ENCODE measurements at regions not wholly inside any gene's neighbourhood (a gene's known extent, or its start where the extent isn't known, plus 50 kb on each side); places are given as distances from the start of the nearest gene placed in this dataset.

DNA sequence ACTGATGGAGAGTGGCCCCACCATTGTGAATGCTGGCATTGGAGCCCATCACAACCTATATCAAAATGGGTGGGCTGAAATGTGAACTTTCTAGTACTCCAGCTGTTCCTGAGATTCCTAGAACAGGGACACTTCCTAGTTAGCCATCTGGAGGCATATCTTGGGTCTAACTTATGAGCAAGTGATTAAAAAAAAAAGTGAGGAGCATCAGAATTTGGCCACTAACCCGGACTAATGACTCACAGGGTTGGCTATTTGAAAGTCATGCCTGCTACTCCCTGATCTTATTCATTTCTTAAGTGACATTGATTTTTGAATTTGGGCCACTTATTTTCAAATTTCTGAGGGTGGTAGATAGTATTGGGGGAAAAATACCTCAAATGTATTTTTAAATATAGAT lies 216.6 kb downstream of the HRH4 start:
- DNase-seq, result no peak

DNA sequence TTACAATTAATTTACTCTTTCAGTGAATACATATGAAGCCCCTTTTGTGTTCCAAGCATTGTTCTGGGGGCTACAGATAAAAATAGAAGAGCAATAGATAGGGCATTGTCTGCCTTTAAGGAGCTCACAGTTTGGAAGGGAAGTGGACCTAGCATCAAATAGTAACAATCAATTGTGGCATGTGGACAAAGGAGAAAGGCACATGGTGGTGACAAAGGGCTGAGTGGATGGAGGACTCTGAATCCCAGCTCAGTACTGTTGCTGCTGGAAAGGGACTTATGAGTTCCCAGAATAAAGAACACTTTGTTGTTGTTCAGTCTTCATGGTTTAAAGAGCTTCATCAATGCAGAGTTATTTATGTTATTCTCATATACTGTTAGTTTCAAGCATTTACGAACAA lies 217.7 kb downstream of the HRH4 start:
- DNase-seq, result no peak

DNA sequence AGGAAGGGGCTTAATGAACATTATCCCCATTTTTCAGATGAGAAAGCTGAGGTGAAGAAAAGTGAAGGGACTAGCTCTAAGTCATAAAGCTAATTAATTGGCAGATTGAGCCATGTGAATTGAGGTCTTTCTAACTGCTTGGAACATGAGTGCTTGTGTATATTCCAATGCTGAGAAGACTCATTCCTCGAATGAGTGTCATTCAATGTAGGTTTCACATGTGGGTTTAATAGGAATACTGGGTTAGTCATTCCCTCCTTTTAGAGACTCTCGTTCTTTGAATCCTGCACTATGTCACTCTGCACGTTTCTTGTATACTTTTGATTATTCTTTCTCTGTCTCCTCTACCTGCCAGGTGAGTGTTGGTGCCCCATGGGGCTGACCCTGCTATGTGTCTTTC lies 218.2 kb downstream of the HRH4 start:
- DNase-seq, result no peak

DNA sequence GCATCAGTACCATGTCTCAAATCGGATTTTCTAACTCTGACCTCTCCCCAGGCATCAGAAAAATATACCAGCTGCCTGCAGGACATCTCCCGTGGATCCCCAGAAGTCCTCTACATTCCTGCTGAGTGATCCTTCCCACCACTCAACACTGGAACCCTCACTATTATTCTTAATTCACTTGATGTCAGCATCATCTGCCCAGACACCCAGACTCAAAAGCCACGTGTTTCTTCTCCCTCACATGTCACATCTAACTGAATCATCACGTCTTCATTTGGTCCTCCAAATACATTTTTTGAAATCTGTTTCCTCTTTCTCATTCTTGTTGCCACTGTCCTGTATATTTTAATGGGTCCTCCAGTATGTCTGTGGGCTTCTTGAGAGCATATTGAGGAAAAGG lies 218.6 kb downstream of the HRH4 start:
- DNase-seq, result no peak

DNA sequence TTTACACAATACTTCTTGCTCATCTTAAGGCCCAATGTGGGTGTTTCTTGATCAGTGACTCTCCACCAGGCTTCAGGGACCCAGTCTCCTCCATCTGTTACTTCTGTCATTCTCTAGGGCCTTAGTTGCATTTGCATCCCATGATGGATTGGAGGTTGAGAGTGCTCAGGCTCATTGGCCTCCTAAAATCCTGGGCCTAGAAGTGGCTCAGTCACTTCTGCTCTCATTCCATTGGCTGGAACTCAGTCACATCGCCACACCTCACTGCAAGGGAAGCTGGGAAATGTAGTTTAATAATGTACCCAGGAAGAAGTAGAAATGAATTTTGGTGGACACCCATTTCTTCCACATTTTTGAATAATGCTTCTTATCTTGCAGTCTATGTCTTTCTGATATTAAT lies 223.5 kb downstream of the HRH4 start:
- no peak for DNase-seq

DNA sequence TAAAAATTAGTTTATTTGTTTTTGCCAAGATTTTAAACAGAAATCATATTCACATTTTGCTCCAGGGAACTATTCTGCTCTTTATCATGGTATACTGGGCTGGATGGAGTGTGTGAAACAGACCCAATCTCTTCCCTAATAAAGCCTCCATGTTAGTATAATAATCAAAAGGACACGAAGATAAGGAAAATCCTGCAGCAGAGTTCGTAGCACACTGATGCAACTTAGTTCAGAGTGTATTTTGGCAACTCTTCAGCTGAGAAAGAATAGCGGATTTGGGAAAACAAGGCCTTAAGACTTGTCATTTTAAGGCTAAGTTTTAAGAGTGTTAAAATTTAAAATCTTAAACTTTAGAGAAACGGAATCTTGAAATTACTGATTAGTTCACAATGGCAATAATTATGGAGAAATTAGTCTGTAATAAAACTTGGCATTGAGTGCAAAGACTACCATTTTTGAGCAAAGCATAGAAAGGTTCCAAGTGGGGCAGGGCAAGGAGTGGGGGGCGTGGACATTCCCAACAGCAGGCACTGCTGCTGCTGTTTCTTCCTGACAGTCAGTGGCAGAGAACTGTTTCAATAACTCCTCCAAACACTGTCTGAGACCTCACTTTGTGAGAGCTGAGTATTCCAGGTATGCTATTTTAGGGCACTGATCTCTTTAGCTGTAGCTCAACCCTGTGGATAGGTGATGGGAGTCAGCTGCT lies 225.0 kb downstream of the HRH4 start:
- no peak for DNase-seq

DNA sequence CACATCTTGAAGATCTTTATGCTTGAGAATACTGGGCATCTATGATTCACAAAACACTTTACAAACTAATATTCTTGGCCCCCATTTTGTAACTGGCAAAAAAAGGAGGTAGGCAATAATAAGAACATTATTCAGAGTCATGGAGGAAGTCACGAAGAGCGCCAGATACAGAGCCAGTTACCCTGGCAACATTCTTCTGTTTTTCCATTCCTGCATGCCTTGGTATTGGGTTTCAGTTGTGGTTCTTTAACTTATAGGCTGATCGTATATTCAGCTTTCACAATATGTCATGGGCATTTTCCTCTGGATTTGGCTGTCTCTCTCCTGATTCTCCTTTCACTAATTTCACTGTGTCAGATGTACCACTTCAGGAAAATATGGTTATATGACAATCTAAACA lies 234.7 kb downstream of the HRH4 start:
- no peak for DNase-seq

DNA sequence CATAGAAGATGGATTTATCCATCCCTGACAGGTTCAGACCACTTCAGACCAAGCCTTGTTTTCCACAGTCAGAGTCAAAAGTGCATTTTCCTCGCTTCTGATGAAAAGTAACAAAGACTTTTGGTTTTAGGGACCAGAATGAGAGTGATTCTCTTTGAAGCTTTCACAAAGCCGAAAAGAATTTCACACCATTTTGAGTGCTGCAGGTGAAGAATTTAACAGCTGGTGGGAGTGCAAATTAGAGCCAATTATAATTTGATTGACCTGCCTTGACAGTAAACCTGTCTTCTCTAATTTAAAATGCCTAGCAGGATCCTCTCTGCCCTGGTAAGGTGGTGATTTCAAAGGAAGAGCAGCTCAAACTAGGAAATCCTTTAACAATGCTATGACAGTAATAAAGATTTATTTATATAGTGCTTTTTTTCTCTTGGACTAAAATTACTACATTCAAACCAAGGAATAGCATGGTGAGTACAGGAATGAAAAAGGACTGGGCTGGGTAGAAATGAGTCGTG lies 241.6 kb downstream of the HRH4 start:
- no peak for DNase-seq

DNA sequence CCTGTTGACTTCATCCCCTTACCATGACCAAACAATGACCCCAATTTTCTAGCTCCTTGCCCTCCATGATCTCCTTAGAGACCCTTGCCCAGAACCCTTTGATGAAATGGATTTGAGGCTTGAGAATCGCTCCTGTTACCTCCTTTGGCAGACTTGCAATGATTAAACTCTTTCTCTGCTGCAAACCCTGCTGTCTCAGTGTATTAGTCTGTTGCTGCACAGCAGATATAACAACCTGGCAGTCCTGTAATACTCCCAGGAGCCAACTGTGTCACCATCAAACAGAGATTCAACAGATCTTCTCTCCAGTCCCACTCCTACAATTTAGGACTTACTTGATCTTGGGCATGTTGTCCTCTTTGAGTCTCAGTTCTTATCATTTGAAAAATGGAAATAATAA lies 242.9 kb downstream of the HRH4 start:
- DNase-seq, result no peak

DNA sequence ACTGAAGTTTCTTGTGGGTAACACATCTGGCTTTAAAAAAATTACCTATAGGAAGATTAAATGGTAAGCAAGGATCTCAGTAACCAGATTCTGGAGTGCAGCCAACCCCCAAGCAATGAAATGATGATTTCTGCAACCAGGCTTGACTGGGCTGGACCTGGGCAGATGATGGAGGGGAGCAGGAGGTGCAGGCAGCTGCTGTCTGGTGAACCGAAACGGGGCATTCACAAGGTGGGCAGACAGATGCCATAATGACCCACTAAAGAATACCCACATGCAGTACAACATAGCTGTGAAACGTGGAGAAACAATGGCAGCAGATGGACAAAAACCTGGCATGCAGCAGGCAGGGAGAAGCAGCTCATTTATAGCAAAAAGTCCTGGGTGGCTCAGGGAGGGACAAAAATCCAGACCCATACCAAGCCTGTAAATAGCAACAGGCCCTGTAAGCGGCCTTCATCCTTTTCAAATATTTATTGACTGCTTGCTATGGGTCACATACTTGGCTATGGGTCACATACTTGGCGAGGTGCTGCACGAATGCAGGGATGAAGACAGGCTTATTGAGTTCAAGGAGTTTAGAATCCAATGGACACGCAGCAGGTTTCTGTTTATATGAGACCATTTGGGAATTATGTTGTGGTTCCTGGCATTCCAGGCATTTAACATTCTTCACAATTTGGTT lies 244.7 kb downstream of the HRH4 start:
- DNase-seq, result no peak

DNA sequence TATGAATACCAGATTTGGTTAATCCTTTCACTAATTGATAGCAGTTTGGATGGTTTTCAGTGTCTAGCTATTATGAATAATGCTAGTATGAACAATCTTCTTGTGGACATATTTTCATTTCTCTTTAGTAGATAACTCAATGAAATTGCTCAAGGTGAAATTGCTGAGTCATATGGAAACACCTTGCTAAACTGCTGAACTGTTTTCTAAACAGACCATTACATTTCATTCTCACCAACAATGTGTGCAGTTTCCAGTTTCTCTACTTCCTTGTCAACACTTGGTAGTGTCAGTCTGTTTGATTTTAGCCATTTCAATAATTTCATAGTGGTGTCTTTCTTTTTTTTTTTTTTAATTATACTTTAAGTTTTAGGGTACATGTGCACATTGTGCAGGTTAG lies 250.0 kb downstream of the HRH4 start:
- DNase-seq, result no peak

DNA sequence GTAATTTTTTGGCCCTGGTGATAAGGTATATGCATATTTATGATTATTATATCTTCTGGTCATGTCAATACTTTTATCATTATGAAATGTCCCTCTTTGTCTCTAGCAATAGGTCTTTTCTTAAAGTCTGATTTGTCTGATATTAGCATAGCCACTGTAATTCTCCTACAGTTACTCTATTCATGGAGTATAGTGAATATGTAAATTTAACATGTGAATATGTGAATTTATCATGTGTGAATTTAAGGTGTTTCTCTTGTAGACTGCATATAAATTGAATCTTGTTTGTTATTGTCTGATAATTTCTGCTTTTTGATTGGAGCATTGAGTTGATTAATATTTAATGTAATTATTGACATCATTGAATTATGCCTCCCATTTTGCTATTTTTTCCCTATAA lies 259.4 kb downstream of the HRH4 start:
- no peak for DNase-seq

DNA sequence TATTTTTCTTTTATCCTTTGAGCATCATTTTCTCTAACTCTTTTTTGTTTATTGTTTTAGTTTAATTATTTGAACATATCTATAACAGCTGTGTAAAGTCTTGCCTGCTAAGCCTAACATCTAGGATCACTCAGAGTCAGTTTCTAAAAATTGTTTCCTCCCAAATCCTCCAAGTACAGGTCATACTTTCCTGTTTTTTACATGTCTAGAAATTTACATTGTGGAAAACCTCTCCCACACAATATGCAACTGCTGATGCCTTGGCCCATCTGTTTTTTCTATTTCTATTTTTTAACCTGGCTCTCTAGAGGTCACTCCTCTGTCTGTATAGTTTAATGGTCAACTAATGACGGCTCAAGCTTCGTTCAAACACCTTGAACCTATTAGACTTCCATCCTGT lies 261.0 kb downstream of the HRH4 start:
- no peak for DNase-seq

DNA sequence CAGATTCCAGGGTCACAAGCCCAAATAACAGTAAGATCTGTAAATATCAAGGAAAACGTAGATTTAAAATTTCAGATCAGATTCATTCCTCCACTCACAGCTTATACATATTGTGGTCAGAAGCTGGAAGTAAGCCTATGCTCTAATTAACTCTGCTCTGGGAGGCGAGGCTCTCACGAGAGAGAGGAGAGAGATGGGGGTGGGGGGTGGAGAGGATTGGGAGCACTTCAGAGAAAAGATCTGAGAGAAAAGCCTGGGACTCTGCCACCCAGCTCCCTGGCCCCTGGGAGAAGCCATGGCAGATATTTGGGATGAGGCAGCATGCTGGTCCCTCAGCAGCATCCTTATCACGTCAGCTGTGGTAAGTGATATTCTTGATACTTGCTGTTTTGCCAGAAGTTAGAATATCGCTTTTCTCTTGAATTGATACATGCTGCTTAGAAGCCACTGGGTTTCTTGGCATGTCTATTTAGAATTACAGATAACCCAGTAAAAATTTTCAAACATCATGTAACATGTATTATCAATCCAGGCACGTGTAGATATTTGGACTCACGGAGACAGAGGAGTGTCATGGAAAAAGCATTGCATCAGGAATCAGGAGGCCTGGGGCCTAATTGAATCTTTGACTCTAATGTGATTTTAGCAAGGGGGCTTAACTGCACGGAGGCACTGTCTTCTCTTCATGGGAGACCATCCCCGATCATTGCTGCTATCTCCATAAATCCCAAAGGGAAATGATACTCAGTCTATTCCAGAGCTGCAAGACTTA lies 265.4 kb downstream of the HRH4 start:
- DNase-seq, result no peak

DNA sequence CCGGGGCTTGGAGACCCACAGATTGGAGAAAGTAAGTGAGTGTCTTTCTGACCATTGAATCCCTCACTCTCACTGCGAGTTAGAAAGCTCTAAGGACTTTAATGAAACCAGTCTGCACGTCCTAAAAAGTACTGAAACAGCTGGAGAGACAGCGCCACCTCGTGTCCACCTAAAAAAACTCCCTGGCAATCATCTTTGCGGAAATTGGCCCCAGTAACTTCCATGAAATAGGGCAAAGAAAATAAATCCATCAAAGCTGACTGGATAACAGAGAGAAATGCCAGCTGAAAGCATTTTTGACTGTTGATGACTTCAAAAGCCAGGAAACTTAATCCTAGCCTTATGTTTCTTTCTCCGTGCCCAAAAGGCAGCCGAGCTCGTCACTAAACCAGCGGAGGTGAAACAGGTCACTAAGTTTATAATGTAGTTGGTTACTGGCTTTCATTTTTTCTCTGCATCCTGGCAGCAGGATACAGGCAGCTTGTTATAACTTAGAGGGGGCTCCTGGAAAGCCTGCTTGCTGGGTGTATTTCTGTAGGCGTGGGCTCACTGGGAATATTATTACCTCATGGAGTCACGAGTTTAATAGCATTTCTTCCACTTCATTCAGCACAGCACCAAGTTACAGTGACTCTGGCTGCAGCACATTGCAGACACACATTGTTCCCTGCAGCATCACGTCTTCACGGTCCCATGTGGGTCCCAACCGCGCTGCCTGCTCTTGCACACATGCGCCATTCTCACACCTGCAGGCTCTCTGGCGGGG lies 266.5 kb downstream of the HRH4 start:
- peak; percentile 52 for DNase-seq

DNA sequence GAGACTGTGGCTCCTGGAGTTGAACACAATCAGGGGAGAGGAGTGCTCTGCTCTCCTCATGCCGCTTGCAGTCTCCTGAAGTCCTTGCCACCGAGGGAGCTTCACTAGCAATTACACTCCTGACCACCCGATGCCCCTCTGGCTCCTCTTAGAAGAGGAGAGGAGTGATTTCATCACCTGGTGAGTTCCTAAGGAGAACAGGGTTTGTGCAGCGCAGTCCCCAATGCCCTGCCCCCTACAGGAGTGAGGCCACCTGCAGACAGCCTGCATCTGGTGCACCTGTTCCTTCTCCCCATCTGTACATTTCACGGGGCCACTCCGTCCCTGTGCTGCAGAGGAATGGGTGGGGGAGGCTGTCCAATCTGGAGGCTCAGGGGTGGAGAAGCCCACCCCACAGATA lies 267.2 kb downstream of the HRH4 start:
- DNase-seq, result no peak

DNA sequence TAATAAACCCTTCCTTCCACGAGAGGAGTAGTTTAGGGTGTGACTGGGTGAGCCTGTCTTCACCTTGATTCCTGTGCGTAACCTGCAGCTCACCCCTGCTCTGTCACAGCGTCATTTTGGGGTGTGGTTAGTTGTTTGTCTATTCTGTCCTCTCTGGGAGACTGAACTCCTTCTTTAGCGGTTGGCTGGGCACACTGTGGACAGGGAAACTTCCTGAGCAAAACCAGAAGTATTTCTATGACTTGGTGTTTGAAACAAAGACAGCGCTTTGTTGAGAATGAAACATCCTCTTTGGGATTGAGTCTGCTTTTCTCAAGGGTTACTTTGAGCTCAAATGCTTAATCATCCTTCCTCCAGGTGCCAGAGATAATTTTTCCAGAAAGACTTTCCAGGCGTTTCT lies 270.7 kb downstream of the HRH4 start:
- no peak for DNase-seq

DNA sequence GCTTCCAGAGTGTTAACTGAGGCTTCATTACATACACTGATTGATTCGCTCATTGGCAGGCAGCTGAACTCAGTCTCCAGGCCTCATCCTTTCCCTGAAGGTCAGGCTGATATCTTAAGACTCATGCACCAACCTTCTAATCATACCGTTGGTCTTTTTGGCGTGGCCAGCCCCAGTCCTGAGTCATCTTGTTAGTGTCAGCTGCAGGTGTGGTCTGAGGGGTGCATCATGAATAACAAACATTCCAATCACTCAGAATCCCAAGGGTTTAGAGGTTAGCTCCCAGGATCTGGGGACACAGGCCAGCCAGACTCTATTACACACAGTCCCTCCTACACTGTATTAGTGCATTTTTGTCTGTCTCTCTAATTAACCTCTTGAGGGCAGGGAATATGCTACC lies 271.5 kb downstream of the HRH4 start:
- DNase-seq, result no peak

DNA sequence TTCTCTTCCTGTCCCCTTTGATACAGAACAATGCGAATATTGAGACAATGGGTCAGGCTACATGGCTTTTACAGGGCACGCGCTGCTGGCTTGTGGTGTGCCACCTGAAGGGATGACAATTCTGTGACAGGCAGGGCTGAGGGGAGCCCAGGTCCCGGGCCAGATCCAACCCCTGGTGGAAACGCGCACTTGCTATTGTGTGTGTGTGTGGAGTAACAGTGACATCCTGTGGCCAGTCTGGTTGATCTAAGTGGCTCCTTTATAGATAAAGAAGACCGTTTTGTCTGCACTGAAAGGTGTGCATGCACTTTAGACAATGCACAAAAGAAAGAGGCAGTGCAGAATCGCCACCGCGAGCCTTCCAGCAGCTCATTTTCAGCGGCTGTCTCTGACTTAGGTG lies 273.6 kb downstream of the HRH4 start:
- no peak for DNase-seq

DNA sequence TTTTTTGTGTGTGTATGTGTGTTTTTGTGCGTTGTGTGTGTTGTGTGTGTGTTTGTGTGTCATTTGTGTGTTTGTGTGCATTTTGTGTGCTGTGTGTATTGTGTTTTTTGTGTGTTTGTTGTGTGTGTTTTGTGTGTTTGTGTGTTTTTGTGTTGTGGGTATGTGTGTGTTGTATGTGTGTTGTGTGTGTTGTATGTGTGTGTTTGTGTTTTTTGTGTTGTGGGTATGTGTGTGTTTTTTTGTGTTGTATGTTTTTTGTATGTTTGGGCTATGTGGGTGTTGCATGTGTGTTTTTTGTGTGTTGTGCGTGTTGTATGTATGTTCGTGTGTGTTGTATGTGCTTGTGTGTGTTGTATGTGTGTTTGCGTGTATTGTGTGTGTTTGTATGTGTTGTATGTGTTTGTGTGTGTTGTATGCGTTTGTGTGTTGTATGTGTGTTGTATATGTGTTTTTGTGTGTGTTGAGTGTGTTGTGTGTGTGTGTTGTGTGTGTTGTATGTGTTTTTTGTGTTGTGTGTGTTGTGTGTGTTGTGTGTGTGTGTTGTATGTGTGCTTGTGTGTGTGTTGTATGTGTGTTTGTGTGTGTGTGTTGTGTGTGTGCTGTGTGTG lies 275.3 kb downstream of the HRH4 start:
- DNase-seq, result no peak

DNA sequence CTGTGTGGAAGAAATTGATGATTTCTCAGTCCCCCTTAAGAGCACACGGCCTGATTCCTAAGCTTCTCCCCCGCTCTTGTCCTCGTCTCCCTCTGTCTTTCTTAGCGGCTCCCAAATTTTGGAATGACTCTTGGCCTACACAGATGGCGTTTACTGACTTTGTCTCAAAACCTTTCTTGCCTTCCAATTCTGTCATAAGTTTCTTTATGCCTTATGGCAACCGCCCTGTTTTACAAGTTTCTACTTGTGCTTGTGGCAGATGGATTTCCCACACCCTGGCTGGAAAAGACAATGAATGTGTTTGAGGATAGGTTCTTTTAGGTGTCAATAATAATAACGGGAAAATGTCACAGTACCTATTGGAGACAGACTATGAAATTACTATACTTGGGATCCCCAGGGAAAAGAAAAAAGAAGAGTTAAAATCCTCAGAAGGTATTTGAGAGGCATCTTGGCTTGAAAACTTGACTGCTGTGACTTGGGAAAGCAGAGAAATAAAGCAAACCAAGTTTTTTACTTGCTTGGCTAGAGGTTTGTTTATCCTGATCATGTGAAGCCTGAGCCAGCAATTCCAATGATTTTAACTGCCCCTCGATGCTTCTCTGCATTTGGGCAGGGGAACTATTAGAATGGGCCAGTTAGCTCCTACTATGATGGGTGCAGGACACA lies 276.4 kb downstream of the HRH4 start:
- DNase-seq, result no peak

DNA sequence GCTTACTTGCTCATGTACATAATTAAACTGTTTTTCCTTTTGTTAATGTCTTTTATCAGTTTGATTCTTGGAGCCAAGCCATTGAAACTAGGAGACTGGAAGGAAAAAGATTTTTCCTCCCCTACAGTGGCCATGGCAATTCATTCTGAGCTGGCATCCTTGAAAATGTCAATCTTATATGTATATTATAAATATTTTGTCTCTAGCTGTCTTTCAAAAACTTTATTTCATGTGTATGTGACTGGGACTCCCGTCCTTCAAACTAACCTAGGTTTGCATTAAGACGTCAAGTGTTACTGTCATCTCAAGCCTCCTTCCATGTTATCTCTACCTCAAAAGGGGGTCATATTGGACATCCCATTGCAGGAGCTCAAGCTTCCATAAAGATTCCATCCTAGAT lies 280.4 kb downstream of the HRH4 start:
- no peak for DNase-seq

Measured in SHP77 treated with DMSO at 0.1 percent for 48 hours (cell line).